ENCODE measurements at regions not wholly inside any gene's neighbourhood (a gene's known extent, or its start where the extent isn't known, plus 50 kb on each side); places are given as distances from the start of the nearest gene placed in this dataset.
A peak's percentile ranks its signal among the peaks of the same experiment; 100 is the strongest.
"Not testable (repeated sequence)": the region's sequence is repeated elsewhere in the genome, so short reads cannot be mapped to it uniquely, and the experiment has no call there.

DNA sequence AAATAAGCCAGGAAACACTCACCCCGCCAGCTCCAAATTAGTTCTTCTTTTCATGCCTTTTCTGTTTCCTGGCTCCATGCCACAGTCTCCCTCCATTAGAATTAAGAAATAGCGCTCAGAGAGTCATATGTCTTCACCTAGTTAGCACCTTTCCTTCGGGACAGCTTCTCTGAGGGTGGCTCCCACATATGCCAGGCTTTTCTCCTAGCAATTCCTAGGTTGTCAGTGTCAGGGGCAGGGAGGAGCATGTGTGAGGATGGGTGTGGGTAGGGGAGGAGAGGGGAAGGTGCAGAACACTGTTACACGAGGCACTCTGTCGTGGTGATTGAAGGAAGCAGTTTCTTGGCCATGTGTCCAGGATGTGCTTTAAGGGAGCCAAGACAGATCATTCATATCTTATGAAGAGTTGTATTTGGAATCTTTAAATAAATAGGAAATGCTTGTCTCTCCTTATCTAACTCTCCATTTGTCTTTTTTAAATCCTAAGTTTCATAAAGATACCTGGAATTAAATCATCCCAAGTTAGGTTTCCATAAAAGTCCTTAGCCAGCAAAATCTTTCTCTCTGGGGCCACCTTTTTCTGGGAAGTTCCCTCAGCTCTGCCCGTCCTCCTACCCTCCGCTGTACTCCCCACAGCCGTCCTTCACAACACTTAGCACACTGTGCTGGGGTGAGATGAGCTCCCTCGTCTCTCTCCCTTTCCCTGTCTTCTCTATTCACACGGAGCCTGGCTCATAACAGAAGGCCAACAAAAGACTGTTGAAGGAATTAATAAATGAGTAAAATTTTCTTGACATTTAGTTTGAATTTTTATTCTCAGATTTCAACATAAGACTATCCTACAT, 361.0 kb downstream of the CD83 start:
- DNase-seq = peak; percentile 31 to 42

DNA sequence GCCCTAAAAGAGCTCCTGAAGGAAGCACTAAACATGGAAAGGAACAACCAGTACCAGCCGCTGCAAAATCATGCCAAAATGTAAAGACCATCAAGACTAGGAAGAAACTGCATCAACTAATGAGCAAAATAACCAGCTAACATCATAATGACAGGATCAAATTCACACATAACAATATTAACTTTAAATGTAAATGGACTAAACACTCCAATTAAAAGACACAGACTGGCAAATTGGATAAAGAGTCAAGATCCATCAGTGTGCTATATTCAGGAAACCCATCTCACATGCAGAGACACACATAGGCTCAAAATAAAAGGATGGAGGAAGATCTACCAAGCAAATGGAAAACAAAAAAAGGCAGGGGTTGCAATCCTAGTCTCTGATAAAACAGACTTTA, 364.4 kb downstream of the CD83 start:
- not testable (repeated sequence) for DNase-seq

DNA sequence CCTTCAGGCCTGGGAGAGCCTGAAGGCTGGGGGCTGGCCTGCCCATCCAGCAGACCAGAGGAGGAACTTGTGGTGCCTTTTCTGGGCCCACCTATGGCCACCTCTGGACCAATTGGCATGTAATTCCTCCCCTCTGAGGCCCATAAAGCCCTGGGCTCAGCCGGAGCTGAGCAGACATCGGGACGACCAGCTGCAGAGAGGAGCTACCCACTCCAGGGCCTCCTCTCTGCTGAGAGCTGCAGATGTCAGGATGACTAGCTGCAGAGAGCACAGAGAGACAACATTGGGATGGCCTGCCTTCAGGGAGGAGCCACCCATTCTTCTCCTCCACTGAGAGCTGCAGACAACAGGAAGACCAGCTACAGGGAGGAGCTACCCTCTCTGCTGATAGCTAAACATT, 370.1 kb downstream of the CD83 start:
- DNase-seq = no peak

DNA sequence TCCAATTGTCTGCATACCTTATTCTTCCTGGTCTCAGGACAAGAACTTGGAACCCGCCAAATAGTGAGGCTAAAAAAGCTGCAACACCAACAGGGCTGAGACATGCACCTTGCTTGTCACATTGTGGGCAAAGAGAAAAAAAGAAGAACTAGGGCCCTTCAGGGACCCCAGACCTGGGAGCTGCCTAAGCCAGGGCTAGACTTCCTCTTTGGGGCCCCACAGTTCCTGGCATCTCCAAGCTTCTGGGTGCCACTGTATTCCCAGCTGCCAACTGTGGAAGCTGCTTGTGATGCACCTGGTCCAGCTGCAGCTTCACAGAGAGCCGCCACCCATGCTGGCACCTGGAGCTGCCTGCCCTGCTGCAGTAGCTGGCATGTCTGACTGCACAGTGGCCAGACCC, 370.6 kb downstream of the CD83 start:
- DNase-seq = no peak

DNA sequence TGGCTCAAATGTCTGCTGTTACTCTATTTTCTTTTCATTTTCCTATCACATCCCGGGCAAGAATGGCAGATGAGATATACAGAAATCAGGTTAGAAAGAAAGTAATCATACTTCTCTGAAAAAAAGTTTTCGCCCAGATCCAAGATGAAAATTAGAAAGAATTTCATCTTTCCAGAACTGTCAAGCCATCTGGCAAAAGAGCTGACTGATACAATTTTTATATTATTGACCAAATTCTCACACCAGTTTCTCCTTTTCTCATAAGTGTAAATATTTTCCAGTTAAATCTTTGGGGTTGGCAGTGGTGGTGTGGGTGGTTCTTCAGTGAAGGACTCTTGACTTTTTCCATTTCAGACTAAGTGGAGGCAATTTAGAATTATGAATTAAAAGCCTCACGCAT, 371.9 kb downstream of the CD83 start:
- DNase-seq = no peak

DNA sequence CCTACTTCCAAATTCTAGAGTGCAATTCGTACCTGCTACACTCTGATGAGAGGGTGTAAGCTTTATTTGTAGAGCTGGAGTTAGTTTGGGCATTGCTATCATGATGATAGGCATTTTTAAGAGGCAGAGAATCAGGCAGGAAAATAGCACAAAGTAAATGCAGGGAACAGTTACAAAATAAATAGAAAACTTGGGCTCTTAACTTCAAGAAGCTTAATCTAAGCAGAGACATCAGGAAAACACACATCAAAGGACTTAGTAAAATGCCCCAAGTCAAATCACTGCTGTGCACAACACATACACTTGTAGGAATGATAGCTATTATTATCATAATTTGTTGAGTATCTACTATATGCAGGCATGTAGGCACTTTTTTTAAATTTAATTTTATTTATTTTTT, 381.2 kb downstream of the CD83 start:
- no peak for DNase-seq

DNA sequence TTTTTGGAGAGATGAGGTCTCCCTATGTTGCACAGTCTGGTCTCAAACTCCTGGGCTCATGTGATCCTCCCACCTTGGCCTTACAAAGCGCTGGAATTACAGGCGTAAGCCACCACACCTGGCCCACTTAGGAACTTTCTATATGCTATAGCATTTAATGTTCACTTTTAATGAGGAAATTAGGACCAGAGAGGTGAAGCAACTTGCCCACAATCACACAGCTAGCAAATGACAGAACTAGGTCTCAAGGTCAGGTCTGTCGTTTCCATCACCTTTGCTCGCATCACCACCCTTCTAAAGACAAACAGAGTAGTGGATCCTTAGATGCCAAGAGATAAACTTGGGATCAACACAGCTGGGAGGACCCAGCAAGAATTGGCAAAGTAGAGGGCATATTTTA, 381.7 kb downstream of the CD83 start:
- DNase-seq = no peak

DNA sequence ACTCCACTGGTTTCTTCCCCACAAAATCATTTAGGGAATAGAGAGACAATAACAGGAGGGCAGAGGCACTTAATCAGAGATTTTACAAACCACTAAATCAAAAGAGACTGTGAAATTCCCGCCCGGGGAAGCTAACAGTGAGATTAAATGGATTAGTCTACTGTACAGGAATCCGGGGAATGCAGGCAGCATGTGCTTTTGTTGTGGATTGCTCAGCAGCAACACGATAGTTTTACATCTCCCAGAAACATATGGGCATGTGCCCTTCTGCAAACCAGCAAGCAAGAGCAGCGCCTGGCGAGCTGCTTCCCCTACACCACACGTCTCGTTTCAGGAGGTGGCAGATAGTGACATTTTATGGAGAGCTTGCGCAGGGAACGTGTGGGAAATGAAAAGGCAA, 382.3 kb downstream of the CD83 start:
- DNase-seq = no peak

DNA sequence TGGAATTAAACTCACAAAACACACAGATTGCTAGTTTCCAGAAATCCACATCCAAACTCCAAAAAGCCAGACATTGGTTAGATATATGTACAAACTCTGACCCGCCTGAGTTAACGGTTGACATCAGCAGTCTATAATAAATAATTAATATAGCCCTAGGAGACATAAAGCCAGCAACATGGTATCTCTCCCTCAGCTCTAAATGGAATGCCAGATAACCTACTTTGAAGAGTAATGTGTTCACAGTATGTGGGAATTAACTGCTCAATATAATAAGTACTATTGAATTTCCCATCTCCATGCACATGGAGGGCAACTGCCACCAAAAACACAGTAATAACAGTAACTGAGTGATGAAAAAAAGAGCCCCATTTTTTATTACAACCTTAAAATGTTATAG, 383.2 kb downstream of the CD83 start:
- DNase-seq = no peak

DNA sequence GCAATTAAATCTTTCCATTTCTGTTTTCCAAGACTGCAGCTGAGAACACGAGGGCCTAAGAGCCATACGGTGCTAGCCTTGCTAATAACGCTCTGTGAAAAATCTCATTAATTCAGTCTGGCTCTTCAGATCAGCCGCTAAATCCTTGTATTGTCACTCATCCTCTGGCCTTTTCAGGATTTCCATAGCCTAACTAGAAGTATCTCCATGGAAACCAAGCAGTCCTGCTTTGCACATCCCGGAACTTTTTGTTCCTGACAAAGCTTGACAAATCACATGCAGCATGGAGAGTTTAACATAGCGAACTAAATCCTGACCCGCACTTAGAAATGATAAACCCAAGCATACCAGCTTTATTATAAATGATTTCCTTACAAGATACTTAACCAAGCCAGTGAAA, 383.7 kb downstream of the CD83 start:
- DNase-seq = no peak

DNA sequence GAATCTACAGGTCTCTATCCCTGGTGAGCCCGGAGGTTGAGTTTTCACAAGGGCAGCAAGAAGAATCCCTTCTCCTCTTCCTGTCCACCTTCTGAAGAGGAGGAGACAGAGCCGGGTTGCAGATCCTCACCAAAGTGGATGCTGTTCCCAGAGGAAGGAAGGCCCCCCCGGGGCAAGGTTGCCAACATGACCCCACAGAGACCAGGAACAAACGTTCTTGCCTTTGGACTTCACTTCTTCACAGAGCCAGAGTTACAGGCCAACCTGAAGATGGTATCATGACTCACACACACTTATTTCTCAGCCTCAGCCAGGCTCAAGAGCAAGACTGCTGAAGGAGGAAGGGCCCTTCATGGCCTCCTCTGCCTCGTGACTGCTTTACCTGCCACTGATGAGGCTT, 384.3 kb downstream of the CD83 start:
- DNase-seq = no peak

DNA sequence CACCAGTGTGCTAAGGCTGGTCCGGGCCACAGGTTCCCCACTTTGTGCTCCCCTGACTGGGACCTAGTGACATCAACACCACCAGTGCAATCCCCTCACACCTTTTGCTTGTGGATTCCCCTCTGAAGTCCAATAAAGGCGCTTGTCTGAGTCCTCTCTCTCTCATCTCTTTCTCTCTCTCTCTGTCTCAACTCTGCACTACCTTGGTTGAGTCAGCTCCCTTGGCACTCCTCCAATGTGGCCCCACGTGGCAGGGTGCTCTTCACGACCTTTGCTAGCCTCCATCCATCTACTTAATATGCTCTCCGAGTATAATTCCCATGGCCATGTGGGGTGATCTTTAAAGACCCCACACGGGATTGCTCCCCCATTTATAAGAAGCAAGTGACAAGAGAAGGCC, 385.0 kb downstream of the CD83 start:
- DNase-seq = no peak

DNA sequence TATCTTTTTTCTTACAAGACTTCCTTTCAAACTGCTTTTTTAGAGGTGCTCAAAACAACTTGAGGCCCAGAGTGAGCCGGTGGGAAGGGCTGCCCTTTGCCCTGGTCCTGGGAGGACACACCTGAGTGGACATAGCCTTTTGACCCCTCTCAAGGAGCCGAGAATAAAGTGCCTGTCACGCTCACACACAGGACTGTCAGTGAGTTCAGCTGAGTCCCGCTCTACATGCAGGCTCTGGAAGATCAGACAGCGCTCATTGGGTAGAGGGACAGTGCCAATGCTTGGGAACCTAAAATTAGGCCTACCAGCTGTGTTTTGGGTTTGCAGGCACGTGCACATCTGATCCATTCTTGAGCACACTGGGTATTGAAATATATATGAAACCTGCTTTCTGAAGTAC, 387.8 kb downstream of the CD83 start:
- no peak for DNase-seq

DNA sequence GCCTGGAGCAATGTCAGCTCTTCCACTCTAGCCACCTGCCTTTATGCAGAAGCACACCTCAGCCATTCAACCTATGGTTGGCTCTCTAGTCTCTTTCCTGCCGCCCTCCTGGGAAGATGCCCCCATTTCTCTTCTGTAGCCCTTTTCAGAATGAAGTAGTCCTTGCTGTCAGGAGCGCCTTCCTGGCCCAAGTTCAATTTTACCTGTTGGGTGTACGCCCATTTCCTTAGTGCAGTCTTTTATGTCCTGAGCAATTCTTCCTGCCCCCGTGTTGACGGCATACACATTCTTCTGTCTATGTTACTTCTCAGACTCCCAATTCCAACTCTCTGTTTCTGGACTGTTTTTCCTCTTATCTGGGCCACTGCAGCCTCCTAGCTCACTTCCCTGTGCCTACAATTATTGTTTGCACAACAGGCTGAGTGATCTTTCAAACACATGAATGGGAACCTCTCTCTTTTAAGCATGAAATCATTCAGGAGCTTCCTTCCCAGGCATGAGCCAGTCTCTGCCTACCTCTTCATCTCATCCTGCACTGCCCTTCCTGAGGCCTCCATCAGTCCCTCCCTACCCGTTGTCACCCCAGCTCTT, 389.2 kb downstream of the CD83 start:
- no peak for DNase-seq

DNA sequence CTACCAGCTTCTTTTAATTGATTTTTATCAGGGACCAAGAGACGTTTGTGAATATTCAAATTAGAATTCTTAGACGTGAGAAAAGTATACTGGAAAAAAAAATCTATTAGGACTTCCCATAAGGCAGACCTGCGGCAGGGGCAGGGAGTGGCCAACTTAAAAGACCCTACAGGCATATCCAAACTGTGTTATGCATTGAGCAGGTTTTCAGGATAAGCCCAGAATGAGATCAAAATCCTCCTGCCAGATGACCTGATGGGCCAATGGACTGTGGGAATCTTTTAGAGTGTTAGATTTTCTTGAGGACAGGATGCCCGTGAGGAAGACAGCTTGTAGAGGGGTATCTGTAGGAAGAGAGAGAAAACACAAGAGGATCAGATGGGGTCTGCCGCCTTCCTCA, 391.5 kb downstream of the CD83 start:
- DNase-seq = no peak

DNA sequence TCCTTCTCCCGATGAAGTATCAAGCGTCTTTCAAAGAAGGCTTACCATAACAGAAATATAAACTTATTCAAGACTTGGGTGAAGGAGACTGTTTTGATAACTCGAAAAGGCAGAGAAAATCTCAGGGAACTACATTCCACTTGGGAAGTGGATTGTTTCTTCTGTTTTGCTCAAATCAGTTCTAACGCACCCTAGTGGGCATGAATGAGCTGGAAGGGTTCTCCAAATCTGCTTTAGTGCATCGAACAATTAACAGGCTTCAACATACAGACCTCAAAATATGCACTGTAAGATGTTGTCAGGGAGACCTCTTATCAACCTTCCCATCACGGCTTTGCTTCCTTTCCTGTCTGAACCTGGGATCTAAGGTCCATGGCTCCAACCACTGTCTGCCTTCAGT, 392.5 kb downstream of the CD83 start:
- no peak for DNase-seq

DNA sequence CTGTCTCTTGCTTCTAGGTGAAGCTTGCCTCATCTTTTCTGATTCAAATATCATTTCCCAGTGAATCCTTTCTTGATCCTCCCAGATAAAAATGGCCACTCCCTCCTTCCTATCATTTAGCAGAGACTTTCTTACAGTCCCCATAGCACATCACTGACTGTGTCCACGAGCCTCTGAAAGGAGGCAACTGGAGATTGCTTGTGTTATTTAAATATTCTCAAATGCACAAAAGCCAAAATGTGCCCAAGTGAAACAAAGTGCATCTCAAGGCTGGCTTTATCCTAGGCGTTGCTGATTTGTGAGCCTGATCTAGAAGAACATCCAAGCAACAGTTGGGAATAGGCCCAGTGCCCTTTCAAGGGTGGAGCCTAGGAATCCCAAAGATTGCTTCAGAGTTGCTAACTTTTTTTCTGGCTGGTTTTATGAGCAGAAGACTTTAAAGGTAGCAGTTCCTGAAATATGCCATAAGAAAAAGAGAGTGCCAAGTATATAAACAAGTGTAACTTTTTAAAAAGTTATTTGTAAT, 393.6 kb downstream of the CD83 start:
- no peak for DNase-seq

DNA sequence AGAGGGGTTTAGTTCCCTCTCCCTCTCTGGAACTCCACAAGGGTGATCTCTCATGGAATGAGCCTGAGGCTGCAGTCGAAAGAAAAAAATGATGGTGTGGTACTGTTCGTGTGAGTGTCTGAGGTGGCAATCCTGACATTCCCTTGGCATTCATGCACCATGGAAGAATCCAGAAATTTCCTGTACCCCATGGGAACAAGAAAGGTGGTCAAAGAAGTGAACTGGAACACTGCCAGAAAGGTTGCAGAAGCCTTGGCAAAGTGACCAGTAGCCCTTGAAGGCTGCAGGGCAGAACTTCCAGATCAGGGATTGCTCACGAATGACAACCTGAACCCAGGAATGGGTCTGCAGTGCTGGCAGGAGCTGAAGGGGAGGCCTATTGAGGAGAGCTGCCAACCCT, 394.7 kb downstream of the CD83 start:
- DNase-seq = no peak

DNA sequence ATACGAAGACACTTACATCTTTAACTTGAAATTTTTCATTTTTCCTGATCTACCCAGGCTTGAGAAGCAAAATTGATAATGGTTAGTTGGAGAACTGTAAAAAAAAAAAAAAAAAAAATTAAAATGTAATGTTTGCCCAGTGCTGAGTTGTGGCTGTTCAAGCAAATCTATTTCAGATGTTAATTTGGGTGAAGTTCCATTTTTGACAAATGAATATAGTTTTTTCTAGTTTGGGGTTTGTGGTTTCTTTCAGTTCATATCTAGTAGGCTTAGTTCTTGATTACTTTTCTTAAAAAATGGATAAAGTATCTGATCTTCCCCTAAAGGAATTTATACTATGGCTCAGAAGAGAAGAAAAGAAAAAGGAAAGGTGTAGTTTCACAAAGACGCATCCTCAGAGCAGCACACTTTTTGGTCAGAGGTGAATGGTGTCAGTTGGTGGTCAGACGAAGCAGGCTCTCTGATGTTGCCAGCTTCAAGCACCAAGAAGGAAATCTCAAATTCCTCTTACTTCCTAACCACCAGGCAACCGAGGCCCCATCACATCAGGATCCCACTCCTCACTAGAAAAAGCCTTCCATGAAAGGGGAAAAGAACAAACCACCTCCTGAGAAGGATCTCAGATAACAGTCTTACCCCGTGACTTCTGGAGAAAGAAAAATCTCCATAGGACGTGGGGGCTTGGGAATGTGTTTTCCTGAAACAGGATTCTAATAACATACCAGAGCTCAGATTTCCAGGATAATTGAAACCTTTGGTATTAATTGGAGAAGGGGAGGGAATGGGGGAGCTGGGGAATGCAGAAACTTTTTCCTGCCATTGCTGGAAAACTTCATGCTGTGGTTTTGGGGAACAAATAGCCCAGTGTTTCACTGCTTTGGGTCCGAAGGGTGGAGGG, 396.2 kb downstream of the CD83 start:
- DNase-seq = no peak

DNA sequence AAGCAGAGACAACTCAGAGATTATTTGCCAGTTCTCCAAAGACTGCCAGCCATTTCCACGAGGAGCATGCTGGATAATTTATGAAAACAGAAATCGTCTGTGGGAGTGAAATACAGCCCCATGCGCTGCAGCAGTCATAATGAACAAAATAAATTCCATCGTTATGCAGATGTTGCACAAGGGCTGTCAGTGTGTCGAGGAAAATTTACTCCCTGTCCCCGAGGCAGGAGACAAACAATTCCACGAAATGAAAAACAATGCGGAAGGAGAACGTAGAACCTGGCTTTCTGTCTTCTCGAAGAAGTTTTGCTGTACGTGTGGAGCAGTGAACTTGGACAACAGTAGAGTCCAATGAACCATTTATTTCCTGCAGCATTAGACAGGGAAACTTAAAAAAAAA, 399.4 kb downstream of the CD83 start:
- DNase-seq = no peak

DNA sequence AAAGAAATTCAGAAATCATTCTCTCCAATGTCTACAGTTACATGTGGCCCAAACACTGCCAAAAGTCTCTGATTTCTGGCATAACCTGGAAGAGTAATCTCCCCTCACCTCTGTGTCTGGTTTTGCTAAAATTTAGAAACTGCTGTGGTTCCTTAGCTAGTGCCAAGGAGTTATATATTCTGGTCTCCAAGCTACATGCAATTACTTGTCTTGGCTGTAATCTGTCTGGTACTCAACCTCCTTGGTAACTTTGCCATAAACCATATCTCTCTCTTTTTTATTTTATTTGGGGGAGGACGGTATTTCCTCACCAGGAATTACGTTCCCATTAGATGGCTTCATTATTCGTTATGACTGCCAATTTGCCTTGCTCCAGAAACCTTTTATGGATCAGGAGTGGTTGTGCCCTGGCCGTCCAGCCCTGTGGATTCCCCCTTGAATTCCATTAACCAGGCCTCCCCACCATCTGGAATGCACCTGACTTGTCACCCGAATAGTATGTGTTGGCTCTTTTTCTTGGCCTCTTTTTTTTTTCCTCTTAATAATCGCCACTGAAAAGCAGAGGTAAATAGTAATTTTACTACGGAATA, 400.0 kb downstream of the CD83 start:
- no peak for DNase-seq

All from right lung (tissue), 2 donors.